ENCODE measurements at regions not wholly inside any gene's neighbourhood (a gene's known extent, or its start where the extent isn't known, plus 50 kb on each side); places are given as distances from the start of the nearest gene placed in this dataset.
"Not testable (repeated sequence)": the region's sequence is repeated elsewhere in the genome, so short reads cannot be mapped to it uniquely, and the experiment has no call there.

- Mint-ChIP-seq H3K36me3 (ENCODE audit: low read depth) (peaks cover 3% of the 10 kb centered on the region), H3K27ac (no peak overlapping the region), H3K4me3 (no peak overlapping the region), H3K4me1 (no peaks in the 10 kb centered on the region), H3K27me3 (no peaks in the 10 kb centered on the region)
- ATAC-seq (no peak), DNase-seq (no peak)
- no peaks in the 10 kb centered on the region for H3K9me3 ChIP-seq (ENCODE audit: control insufficient read depth, low read length, poor library complexity, severe bottlenecking)
Observed at GRCh38 chr3:15886521-15886920, 88.7 kb upstream of the ANKRD28 start.

GRCh38 chr3:15887261-15887660 is 89.5 kb upstream of the ANKRD28 start:
- Mint-ChIP-seq H3K36me3 (ENCODE audit: low read depth) (peaks cover 3% of the 10 kb centered on the region), H3K4me1 (no peaks in the 10 kb centered on the region), H3K4me3 (no peak overlapping the region), H3K27me3 (peaks cover 2% of the 10 kb centered on the region), H3K27ac (no peak overlapping the region)
- H3K9me3 ChIP-seq (ENCODE audit: control insufficient read depth, low read length, poor library complexity, severe bottlenecking): no peaks in the 10 kb centered on the region
- no peak for ATAC-seq
- no peak for DNase-seq

GRCh38 chr3:15889936-15890335 is 92.2 kb upstream of the ANKRD28 start:
- DNase-seq: no peak
- ATAC-seq: no peak
- H3K27me3 Mint-ChIP-seq: peaks cover 4% of the 10 kb centered on the region
- no peaks in the 10 kb centered on the region for H3K9me3 ChIP-seq (ENCODE audit: control insufficient read depth, low read length, poor library complexity, severe bottlenecking)
- peaks cover 6% of the 10 kb centered on the region for H3K36me3 Mint-ChIP-seq (ENCODE audit: low read depth)
- no peaks in the 10 kb centered on the region for H3K4me1 Mint-ChIP-seq
- H3K4me3 Mint-ChIP-seq: no peak overlapping the region
- H3K27ac Mint-ChIP-seq: no peak overlapping the region

DNA sequence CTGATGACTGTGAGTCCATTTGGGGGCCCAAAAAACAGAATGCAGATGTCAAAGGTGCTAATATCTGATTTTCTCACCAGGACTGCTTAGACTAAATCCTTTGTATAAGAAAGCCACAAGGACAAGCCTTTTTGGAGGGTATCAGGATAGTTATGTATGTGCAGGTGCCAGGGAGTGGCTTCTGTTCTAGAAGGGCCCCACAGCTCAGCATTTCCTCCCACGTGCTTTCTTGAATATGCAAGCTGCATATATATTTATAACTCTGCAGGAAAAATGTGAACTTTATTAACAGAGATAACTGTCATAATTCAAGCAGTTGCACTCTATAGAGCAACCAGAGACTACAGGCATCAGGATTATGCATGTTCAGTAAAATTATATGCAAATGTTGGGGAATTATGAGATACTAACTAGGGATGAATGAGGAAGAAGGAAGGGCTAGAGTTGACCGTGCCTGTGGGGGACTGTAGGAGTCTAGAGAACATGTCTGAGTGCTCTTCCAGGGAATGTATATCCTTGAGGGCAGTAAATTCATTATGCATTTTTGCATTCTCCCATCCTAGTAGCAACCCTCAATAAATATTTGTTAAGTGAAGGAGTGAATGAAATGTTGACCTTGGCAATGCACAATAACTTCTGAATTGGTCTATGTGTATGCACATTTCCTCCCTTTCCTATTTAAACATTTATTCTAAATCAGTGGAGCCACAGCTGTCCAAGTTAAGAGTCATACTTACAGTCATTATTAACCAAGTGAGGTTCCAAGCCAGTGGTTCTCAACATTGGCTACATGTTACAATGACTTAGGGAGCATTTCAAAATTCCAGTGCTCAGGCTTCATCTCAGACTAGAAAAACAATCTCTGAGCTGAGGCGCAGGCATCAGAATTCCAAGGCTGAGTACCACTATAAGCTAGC is 94.8 kb upstream of the ANKRD28 start:
- Mint-ChIP-seq H3K27me3 (peaks cover 4% of the 10 kb centered on the region), H3K36me3 (ENCODE audit: low read depth) (peaks cover 3% of the 10 kb centered on the region), H3K27ac (no peak overlapping the region), H3K4me3 (no peak overlapping the region), H3K4me1 (no peaks in the 10 kb centered on the region)
- ATAC-seq (no peak), DNase-seq (no peak)
- H3K9me3 ChIP-seq (ENCODE audit: control insufficient read depth, low read length, poor library complexity, severe bottlenecking): no peaks in the 10 kb centered on the region

- no peak overlapping the region for H3K4me3 Mint-ChIP-seq
- no peaks in the 10 kb centered on the region for H3K9me3 ChIP-seq (ENCODE audit: control insufficient read depth, low read length, poor library complexity, severe bottlenecking)
- H3K36me3 Mint-ChIP-seq (ENCODE audit: low read depth): peaks cover 3% of the 10 kb centered on the region
- peaks cover 4% of the 10 kb centered on the region for H3K27me3 Mint-ChIP-seq
- ATAC-seq (no peak), DNase-seq (no peak)
- H3K4me1 Mint-ChIP-seq: no peaks in the 10 kb centered on the region
- H3K27ac Mint-ChIP-seq: no peak overlapping the region
Observed at GRCh38 chr3:15894382-15894781, 96.6 kb upstream of the ANKRD28 start.

GRCh38 chr3:15896500-15896899 is 98.7 kb upstream of the ANKRD28 start:
- DNase-seq: no peak
- peaks cover 4% of the 10 kb centered on the region for H3K27me3 Mint-ChIP-seq
- no peak overlapping the region for H3K27ac Mint-ChIP-seq
- H3K36me3 Mint-ChIP-seq (ENCODE audit: low read depth): peaks cover 3% of the 10 kb centered on the region
- H3K4me1 Mint-ChIP-seq: no peaks in the 10 kb centered on the region
- H3K9me3 ChIP-seq (ENCODE audit: control insufficient read depth, low read length, poor library complexity, severe bottlenecking): no peaks in the 10 kb centered on the region
- ATAC-seq: no peak
- no peak overlapping the region for H3K4me3 Mint-ChIP-seq

GRCh38 chr3:15899388-15899787 is 101.6 kb upstream of the ANKRD28 start:
- H3K9me3 ChIP-seq (ENCODE audit: control insufficient read depth, low read length, poor library complexity, severe bottlenecking): no peaks in the 10 kb centered on the region
- ATAC-seq (no peak), DNase-seq (no peak)
- H3K36me3 Mint-ChIP-seq (ENCODE audit: low read depth): no peaks in the 10 kb centered on the region
- no peak overlapping the region for H3K4me3 Mint-ChIP-seq
- H3K27me3 Mint-ChIP-seq: no peaks in the 10 kb centered on the region
- no peak overlapping the region for H3K27ac Mint-ChIP-seq
- peaks cover 2% of the 10 kb centered on the region for H3K4me1 Mint-ChIP-seq

- Mint-ChIP-seq H3K27ac (no peak overlapping the region), H3K4me1 (peaks cover 2% of the 10 kb centered on the region), H3K4me3 (no peak overlapping the region), H3K27me3 (no peaks in the 10 kb centered on the region), H3K36me3 (ENCODE audit: low read depth) (no peaks in the 10 kb centered on the region)
- DNase-seq (no peak), ATAC-seq (no peak)
- no peaks in the 10 kb centered on the region for H3K9me3 ChIP-seq (ENCODE audit: control insufficient read depth, low read length, poor library complexity, severe bottlenecking)
Observed at GRCh38 chr3:15903164-15903563, 105.4 kb upstream of the ANKRD28 start.

DNA sequence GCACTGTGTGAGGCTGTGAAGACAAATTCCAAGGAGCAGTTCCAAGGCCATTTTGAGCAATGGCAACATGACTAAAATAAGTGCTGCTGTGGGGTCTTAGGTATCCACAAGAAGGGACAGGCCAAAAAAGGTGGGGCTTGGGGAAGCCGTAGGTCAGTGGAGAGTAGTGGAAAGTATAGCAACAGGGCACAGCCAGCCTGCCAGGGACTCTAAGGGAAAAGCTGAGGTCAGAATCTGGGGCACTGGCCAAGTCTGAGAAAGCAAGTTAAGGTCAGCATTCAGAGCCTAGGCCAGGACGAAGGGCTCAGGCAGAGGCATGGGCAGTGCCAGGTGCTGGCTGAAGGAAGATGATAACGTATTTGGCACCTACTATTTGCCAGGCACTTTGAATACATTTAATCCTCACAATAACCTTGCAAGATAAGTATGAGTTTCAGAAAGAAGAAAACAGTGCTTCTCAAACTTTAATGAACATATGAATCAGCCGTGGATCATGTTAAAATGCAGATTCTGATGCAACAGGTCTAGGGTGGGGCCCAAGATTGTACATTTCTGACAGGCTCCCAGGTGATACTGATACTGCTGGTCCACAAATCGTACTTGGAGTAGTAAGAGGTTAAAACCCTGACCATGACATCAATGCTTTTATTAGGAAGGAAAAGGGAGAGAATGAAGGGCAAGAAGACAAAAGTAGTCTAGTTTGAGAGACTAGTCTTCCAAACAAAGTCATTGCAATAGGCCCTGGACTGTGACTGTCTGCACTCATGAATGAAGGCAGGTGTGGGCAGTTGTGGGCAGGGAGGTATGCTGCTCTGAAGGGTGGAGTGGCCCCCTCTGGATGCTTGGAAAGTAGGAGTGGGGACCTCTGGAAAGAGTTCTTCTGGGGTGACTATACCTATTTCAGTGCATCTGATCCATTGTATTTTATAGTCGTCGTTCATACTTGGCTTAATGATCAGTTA is 106.3 kb upstream of the ANKRD28 start:
- Mint-ChIP-seq H3K4me3 (no peak overlapping the region), H3K27me3 (no peaks in the 10 kb centered on the region), H3K27ac (no peak overlapping the region), H3K4me1 (peaks cover 2% of the 10 kb centered on the region), H3K36me3 (ENCODE audit: low read depth) (no peaks in the 10 kb centered on the region)
- DNase-seq: no peak
- no peak for ATAC-seq
- no peaks in the 10 kb centered on the region for H3K9me3 ChIP-seq (ENCODE audit: control insufficient read depth, low read length, poor library complexity, severe bottlenecking)

DNA sequence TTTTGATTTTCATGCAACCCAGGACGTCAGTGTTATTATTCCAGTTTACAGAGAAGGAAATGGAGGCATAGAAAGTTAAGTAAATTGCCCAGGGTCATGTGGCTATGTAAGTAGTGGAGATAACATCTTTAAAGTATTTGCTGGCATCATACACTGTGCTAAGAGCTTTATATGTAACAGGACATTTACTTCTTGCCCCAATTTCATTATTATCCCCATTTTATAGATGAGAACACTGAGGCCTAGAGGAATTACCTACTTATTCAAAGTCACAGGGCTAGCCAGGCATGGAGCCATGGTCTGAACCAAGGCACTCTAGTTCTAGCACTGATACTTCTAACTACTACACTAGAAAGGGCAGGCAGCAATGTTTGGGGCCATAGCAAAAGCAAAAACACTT is 107.3 kb upstream of the ANKRD28 start:
- ATAC-seq: no peak
- H3K4me1 Mint-ChIP-seq: peaks cover 2% of the 10 kb centered on the region
- DNase-seq: no peak
- H3K4me3 Mint-ChIP-seq: no peak overlapping the region
- H3K27me3 Mint-ChIP-seq: no peaks in the 10 kb centered on the region
- no peak overlapping the region for H3K27ac Mint-ChIP-seq
- H3K36me3 Mint-ChIP-seq (ENCODE audit: low read depth): no peaks in the 10 kb centered on the region
- no peaks in the 10 kb centered on the region for H3K9me3 ChIP-seq (ENCODE audit: control insufficient read depth, low read length, poor library complexity, severe bottlenecking)

- H3K36me3 Mint-ChIP-seq (ENCODE audit: low read depth); H3K4me3 Mint-ChIP-seq; H3K9me3 ChIP-seq (ENCODE audit: control insufficient read depth, low read length, poor library complexity, severe bottlenecking); DNase-seq; ATAC-seq; H3K27me3 Mint-ChIP-seq; H3K27ac Mint-ChIP-seq; H3K4me1 Mint-ChIP-seq: not testable (repeated sequence)
Observed at GRCh38 chr3:15907403-15907802, 109.6 kb upstream of the ANKRD28 start.

GRCh38 chr3:15918988-15919387 is 121.2 kb upstream of the ANKRD28 start:
- peaks cover 6% of the 10 kb centered on the region for H3K27me3 Mint-ChIP-seq
- H3K27ac Mint-ChIP-seq: no peak overlapping the region
- no peaks in the 10 kb centered on the region for H3K36me3 Mint-ChIP-seq (ENCODE audit: low read depth)
- DNase-seq (no peak), ATAC-seq (no peak)
- no peak overlapping the region for H3K4me3 Mint-ChIP-seq
- H3K9me3 ChIP-seq (ENCODE audit: control insufficient read depth, low read length, poor library complexity, severe bottlenecking): no peaks in the 10 kb centered on the region
- no peaks in the 10 kb centered on the region for H3K4me1 Mint-ChIP-seq

DNA sequence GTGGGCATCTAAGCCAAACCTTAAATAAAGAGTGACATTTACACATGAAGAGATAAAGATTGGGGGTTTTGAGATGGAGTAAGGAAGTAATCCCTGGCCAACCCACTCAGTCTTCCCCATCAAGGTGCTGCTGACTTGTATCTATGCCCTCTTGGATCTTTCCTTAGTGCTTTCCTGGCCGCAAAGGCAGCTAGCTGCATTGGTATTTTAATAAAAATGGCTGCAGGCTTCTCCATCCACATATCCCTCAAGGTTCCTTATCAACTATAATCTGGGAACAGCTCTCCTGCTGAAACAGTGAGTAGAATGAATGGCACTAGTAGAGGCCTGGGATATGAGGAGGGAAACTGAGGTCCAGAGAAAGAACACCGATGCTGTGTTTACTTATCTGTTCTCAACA is 122.2 kb upstream of the ANKRD28 start:
- DNase-seq: no peak
- no peaks in the 10 kb centered on the region for H3K9me3 ChIP-seq (ENCODE audit: control insufficient read depth, low read length, poor library complexity, severe bottlenecking)
- Mint-ChIP-seq H3K27me3 (peaks cover 10% of the 10 kb centered on the region), H3K27ac (no peak overlapping the region), H3K4me1 (no peaks in the 10 kb centered on the region), H3K4me3 (no peak overlapping the region), H3K36me3 (ENCODE audit: low read depth) (no peaks in the 10 kb centered on the region)
- ATAC-seq: no peak
